ENCODE measurements at regions not wholly inside any gene's neighbourhood (a gene's known extent, or its start where the extent isn't known, plus 50 kb on each side); places are given as distances from the start of the nearest gene placed in this dataset.

DNA sequence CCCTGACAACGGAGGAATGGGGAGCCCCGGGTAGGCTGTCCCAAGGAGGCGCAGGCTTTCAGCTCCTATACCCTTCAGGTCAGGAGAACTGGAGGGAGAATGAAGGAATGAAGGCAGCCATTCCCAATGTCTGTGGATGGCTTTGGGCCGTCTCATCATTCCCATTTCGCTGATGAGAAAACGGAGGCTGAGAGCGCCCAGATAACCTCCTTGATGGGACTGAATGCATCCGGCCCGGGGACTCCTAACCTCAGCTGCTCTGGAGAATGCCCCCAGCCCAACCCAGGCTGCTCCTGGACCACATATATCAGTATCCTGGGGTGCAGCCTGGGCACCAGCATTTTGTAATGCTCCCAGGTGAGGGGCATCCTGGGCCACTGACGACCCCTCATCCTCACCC, 52.6 kb upstream of the RNU6ATAC start:
- TF ChIP-seq ZNF274 (IDR thresholded peaks at IDR 0.05; ENCODE audit: low read depth, low read length) = no peak
- TF ChIP-seq SUZ12 (IDR thresholded peaks at IDR 0.05; ENCODE audit: extremely low read depth, insufficient read depth, insufficient read length) = no peak
